ENCODE measurements at regions not wholly inside any gene's neighbourhood (a gene's known extent, or its start where the extent isn't known, plus 50 kb on each side); places are given as distances from the start of the nearest gene placed in this dataset.

DNA sequence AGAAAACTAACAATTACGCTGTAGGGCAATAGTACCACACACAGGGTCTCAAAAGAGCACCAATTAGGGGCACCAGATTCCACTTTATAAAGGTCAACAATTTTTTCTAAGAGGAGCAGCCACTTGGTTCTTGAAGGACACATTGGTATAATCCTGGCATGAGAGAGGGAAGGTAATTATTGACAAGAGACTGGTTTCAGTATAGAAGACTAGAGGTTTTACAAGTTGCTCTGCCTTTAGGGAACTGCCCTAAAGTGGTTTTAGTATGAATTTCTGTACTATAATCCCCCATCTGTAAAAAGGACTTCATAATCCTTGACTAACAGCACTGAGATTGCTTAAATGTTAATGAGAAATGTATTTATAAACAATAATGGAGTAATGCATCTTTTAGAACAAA is 648.5 kb upstream of the PTBP2 start:
- no peaks in the 10 kb centered on the region for H3K36me3 ChIP-seq (replicated peaks in 1 of 2; ENCODE audit: insufficient read depth in 1 of 2, low read depth in 2 of 2)
- TF ChIP-seq, protein P1, sequence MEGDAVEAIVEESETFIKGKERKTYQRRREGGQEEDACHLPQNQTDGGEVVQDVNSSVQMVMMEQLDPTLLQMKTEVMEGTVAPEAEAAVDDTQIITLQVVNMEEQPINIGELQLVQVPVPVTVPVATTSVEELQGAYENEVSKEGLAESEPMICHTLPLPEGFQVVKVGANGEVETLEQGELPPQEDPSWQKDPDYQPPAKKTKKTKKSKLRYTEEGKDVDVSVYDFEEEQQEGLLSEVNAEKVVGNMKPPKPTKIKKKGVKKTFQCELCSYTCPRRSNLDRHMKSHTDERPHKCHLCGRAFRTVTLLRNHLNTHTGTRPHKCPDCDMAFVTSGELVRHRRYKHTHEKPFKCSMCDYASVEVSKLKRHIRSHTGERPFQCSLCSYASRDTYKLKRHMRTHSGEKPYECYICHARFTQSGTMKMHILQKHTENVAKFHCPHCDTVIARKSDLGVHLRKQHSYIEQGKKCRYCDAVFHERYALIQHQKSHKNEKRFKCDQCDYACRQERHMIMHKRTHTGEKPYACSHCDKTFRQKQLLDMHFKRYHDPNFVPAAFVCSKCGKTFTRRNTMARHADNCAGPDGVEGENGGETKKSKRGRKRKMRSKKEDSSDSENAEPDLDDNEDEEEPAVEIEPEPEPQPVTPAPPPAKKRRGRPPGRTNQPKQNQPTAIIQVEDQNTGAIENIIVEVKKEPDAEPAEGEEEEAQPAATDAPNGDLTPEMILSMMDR (IDR thresholded peaks at IDR 0.05), result no peak
- TF ChIP-seq POLR2A (IDR thresholded peaks at IDR 0.05), result no peak
- ATAC-seq (no peak), DNase-seq (no peak)
- H3K4me3 ChIP-seq, result no peak overlapping the region
- H3K9me3 ChIP-seq, result no peaks in the 10 kb centered on the region
- intact Hi-C loops (cut with DNase I), result no loop called here
- no peak overlapping the region for H3K27ac ChIP-seq
- H3K27me3 ChIP-seq, result no peaks in the 10 kb centered on the region
- H3K4me1 ChIP-seq, result no peaks in the 10 kb centered on the region
- 16 to 73% methylated on average over 1 of the region's 1 CpG for WGBS, 2 donors

DNA sequence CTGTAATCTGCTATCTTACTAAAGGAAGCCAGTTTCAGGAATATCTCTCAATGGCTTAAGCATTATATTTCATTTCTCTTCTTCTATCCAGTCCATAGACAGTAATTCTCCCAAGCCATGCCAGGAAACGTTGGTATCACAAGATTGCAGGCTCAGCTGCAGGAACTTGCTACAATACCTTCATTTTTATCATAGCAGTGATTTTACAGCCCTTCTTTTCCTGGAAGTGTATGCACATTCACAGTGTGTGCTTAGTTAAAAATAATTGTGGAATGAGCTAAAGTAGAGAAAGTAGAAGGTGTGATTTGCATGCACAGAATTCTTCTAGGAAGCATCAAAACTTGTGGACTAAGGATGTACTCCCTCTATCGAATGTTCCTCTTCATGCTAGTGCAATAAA is 647.2 kb upstream of the PTBP2 start:
- H3K4me3 ChIP-seq, result no peak overlapping the region
- ATAC-seq (no peak), DNase-seq (no peak)
- no peaks in the 10 kb centered on the region for H3K4me1 ChIP-seq
- TF ChIP-seq POLR2A (IDR thresholded peaks at IDR 0.05), result no peak
- TF ChIP-seq, protein P1 (IDR thresholded peaks at IDR 0.05), result no peak
- no peaks in the 10 kb centered on the region for H3K36me3 ChIP-seq (replicated peaks in 1 of 2; ENCODE audit: insufficient read depth in 1 of 2, low read depth in 2 of 2)
- no peaks in the 10 kb centered on the region for H3K27me3 ChIP-seq
- 22 to 34% methylated on average over 2 of the region's 2 CpGs for WGBS, 2 donors
- intact Hi-C loops (cut with DNase I), result no loop called here
- H3K9me3 ChIP-seq, result no peaks in the 10 kb centered on the region
- no peak overlapping the region for H3K27ac ChIP-seq

GRCh38 chr1:96074876-96075577 is 646.6 kb upstream of the PTBP2 start:
- Histone ChIP-seq H3K36me3 (replicated peaks in 1 of 2; ENCODE audit: insufficient read depth in 1 of 2, low read depth in 2 of 2) (no peaks in the 10 kb centered on the region), H3K4me3 (no peak overlapping the region), H3K4me1 (no peaks in the 10 kb centered on the region), H3K27me3 (no peaks in the 10 kb centered on the region), H3K27ac (no peak overlapping the region), H3K9me3 (no peaks in the 10 kb centered on the region)
- no peak for ATAC-seq
- no peak for DNase-seq
- intact Hi-C loops (cut with DNase I), result no loop called here
- WGBS, 2 donors, result 6 to 8% methylated on average over 5 of the region's 5 CpGs
- TF ChIP-seq POLR2A (IDR thresholded peaks at IDR 0.05), result no peak
- TF ChIP-seq, protein P1 (IDR thresholded peaks at IDR 0.05), result no peak

GRCh38 chr1:96075704-96076455 is 645.7 kb upstream of the PTBP2 start:
- H3K27me3 ChIP-seq, result no peaks in the 10 kb centered on the region
- intact Hi-C loops (cut with DNase I), result no loop called here
- no peak overlapping the region for H3K4me3 ChIP-seq
- no peaks in the 10 kb centered on the region for H3K9me3 ChIP-seq
- 58 to 69% methylated on average over 4 of the region's 4 CpGs for WGBS, 2 donors
- H3K4me1 ChIP-seq, result no peaks in the 10 kb centered on the region
- no peak for ATAC-seq
- TF ChIP-seq, protein P1 (IDR thresholded peaks at IDR 0.05), result no peak
- TF ChIP-seq POLR2A (IDR thresholded peaks at IDR 0.05), result no peak
- no peak overlapping the region for H3K27ac ChIP-seq
- DNase-seq, result no peak
- no peaks in the 10 kb centered on the region for H3K36me3 ChIP-seq (replicated peaks in 1 of 2; ENCODE audit: insufficient read depth in 1 of 2, low read depth in 2 of 2)
